CD14-positive monocyte (primary cell): ENCODE measurements at regions not wholly inside any gene's neighbourhood (a gene's known extent, or its start where the extent isn't known, plus 50 kb on each side); places are given as distances from the start of the nearest gene placed in this dataset.

Experiments used
- DNase-seq, 3 donors: peaks; one replicate each; pipeline ENCODE4 v3.0.0-alpha.2; 2011 to 2022
- H2AFZ ChIP-seq: 2 replicates; pipeline ENCODE4 v1.6.0; 2012; ENCODE audit warnings: mild to moderate bottlenecking, low read depth, low read length, inconsistent platforms; ENCODE audit not compliant: insufficient read depth, poor library complexity, severe bottlenecking
- H3K27ac ChIP-seq, 2 donors: 1 replicate in 1 of 2; 2 replicates in 1 of 2; pipeline ENCODE4 v1.5.1; 2012 to 2013; ENCODE audit warnings: low read length in 2 of 2, control low read depth in 1 of 2, inconsistent platforms in 1 of 2, low read depth in 1 of 2, mild to moderate bottlenecking in 1 of 2
- H3K27me3 ChIP-seq, 2 donors: one replicate each; pipeline versions ENCODE4 v1.6.0 to v1.6.1; 2011 to 2013; ENCODE audit warnings: low read length in 2 of 2; ENCODE audit not compliant: control insufficient read depth in 2 of 2, insufficient read depth in 2 of 2
- H3K36me3 ChIP-seq, 2 donors: replicated peaks in 1 of 2; 1 replicate in 1 of 2; 2 replicates in 1 of 2; pipeline versions ENCODE4 v1.5.1 to v1.6.1; 2012 to 2013; ENCODE audit warnings: low read length in 2 of 2, control low read depth in 1 of 2, inconsistent platforms in 1 of 2, mild to moderate bottlenecking in 1 of 2; ENCODE audit not compliant: insufficient read depth in 2 of 2, control insufficient read depth in 1 of 2
- H3K4me1 ChIP-seq, 2 donors: 1 replicate in 1 of 2; 2 replicates in 1 of 2; pipeline versions ENCODE4 v1.5.1 to v1.6.1; 2012 to 2013; ENCODE audit warnings: low read length in 2 of 2, control low read depth in 1 of 2, inconsistent platforms in 1 of 2, mild to moderate bottlenecking in 1 of 2, moderate library complexity in 1 of 2; ENCODE audit not compliant: insufficient read depth in 2 of 2, control insufficient read depth in 1 of 2
- H3K4me2 ChIP-seq: replicated peaks from 2 replicates; pipeline ENCODE3; 2012; ENCODE audit warnings: low read length, moderate library complexity, mild to moderate bottlenecking; ENCODE audit not compliant: poor library complexity, severe bottlenecking; ENCODE audit errors: extremely low read depth
- H3K4me3 ChIP-seq, 3 experiments: fragments of 200-600 bp in 1 of 3; sonication (generic) in 1 of 3; replicated peaks in 1 of 3; 1 replicate in 2 of 3; 2 replicates in 1 of 3; pipeline ENCODE4 v1.5.1; 2011 to 2013; ENCODE audit warnings: low read length in 3 of 3, mild to moderate bottlenecking in 3 of 3, control low read depth in 2 of 3, low read depth in 2 of 3, inconsistent platforms in 1 of 3, moderate library complexity in 1 of 3
- H3K79me2 ChIP-seq: 2 replicates; pipeline ENCODE4 v1.6.0; 2012; ENCODE audit warnings: mild to moderate bottlenecking, control low read depth, inconsistent platforms, low read length, moderate library complexity; ENCODE audit not compliant: insufficient read depth
- H3K9ac ChIP-seq: 2 replicates; pipeline ENCODE4 v1.6.0; 2017; ENCODE audit warnings: low read length, mild to moderate bottlenecking; ENCODE audit not compliant: insufficient read depth, poor library complexity, severe bottlenecking
- H3K9me3 ChIP-seq, 2 donors: replicated peaks in 1 of 2; 1 replicate in 1 of 2; 2 replicates in 1 of 2; pipeline versions ENCODE4 v1.5.1 to v1.6.1; 2012 to 2013; ENCODE audit warnings: low read length in 2 of 2, control low read depth in 1 of 2; ENCODE audit not compliant: control insufficient read depth in 1 of 2, insufficient read depth in 1 of 2
- H4K20me1 ChIP-seq: 2 replicates; pipeline ENCODE4 v1.6.0; 2012; ENCODE audit warnings: mild to moderate bottlenecking, low read length, control low read depth, moderate library complexity; ENCODE audit not compliant: insufficient read depth
- H3K27ac Mint-ChIP-seq, 7 donors: one replicate each; pipeline ENCODE4 v1.8.0; 2020; ENCODE audit warnings: mild to moderate bottlenecking in 7 of 7, mixed read lengths in 7 of 7, moderate library complexity in 6 of 7, inconsistent platforms in 2 of 7
- H3K27me3 Mint-ChIP-seq, 3 donors: one replicate each; pipeline ENCODE4 v1.8.0; 2021 to 2022; ENCODE audit warnings: low read depth in 3 of 3, mild to moderate bottlenecking in 3 of 3, mixed read lengths in 3 of 3, moderate library complexity in 3 of 3, inconsistent platforms in 1 of 3
- H3K36me3 Mint-ChIP-seq, 2 donors: one replicate each; pipeline ENCODE4 v1.8.0; 2020; ENCODE audit warnings: mixed read lengths in 2 of 2, inconsistent platforms in 1 of 2, mild to moderate bottlenecking in 1 of 2
- H3K4me1 Mint-ChIP-seq: one replicate; pipeline ENCODE4 v1.8.0; 2020; ENCODE audit warnings: mild to moderate bottlenecking, mixed read lengths
- H3K4me3 Mint-ChIP-seq, 2 donors: one replicate each; pipeline ENCODE4 v1.8.0; 2020; ENCODE audit warnings: mild to moderate bottlenecking in 2 of 2, mixed read lengths in 2 of 2, moderate library complexity in 1 of 2
- H3K9me3 Mint-ChIP-seq, 7 donors: one replicate each; pipeline ENCODE4 v1.8.0; 2020 to 2022; ENCODE audit warnings: mixed read lengths in 7 of 7, mild to moderate bottlenecking in 6 of 7, moderate library complexity in 6 of 7, inconsistent platforms in 2 of 7
- CTCF ChIP-seq: fragments of 200-600 bp; IDR thresholded peaks from one replicate; pipeline ENCODE4 v1.8.0; 2022; ENCODE audit warnings: antibody characterized with exemption, mild to moderate bottlenecking
- WGBS: methylation state at CpG from one replicate; pipeline ENCODE4 v1.1.5; 2013; ENCODE audit warnings: missing lambda C conversion rate; ENCODE audit not compliant: insufficient coverage; 5-methylcytosine and 5-hydroxymethylcytosine counted together
- intact Hi-C, 2 donors: fragments of 100-400 bp; cut with micrococcal nuclease; formaldehyde crosslinking; loops; one replicate each; pipeline versions ENCODE4 v1.15.0 to v1.15.1; 2023

DNA sequence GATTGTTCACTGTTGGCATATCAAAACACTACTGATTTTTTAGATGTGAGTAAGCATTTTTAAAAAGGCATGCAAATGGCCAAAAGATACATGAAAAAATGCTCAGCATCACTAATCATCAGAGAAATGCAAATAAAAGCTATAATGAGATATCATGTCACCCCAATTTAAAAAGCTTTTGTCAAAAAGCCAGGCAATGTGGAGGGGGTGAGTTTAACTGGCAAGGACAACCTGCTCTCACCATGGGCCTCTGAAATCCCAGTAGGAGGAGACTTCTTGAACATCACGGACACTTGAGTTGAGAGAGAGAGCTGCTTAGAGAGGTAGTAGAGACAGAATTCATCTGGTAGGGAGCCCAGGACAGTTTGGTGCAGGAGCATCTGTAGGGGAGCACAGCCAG is 347.1 kb upstream of the MPDZ start:
- whole genome bisulfite sequencing: 100% methylated on average over 1 of the region's 1 CpG
- no peak overlapping the region for H2AFZ ChIP-seq
- no peak overlapping the region for H3K4me3 Mint-ChIP-seq
- DNase-seq: no peak
- H3K27ac Mint-ChIP-seq: no peak overlapping the region
- no peak overlapping the region for H3K9ac ChIP-seq
- H3K4me2 ChIP-seq: no peak overlapping the region
- H3K36me3 Mint-ChIP-seq: no peaks in the 10 kb centered on the region
- peaks cover 2 to 19% (median 10%) of the 10 kb centered on the region in 7 donors for H3K9me3 Mint-ChIP-seq
- intact Hi-C loops: no loop called here
- no peak overlapping the region for H3K4me3 ChIP-seq
- no peaks in the 10 kb centered on the region for H3K4me1 Mint-ChIP-seq
- H3K79me2 ChIP-seq: no peaks in the 10 kb centered on the region
- no peaks in the 10 kb centered on the region for H4K20me1 ChIP-seq
- H3K27ac ChIP-seq: no peak overlapping the region
- no peaks in the 10 kb centered on the region for H3K27me3 ChIP-seq
- H3K4me1 ChIP-seq: no peaks in the 10 kb centered on the region
- H3K36me3 ChIP-seq: no peaks in the 10 kb centered on the region
- TF ChIP-seq CTCF: no peak
- peaks cover 9 to 13% of the 10 kb centered on the region in 2 donors for H3K9me3 ChIP-seq
- no peaks in the 10 kb centered on the region for H3K27me3 Mint-ChIP-seq

GRCh38 chr9:13621872-13622564 is 342.5 kb upstream of the MPDZ start:
- Histone ChIP-seq H2AFZ (no peak overlapping the region), H3K4me2 (no peak overlapping the region), H3K79me2 (no peaks in the 10 kb centered on the region), H3K27me3 (no peaks in the 10 kb centered on the region), H3K4me1 (no peaks in the 10 kb centered on the region), H3K9ac (no peak overlapping the region), H3K36me3 (no peaks in the 10 kb centered on the region), H3K9me3 (peaks cover under 1 to 5% of the 10 kb centered on the region in 2 donors), H4K20me1 (no peaks in the 10 kb centered on the region), H3K4me3 (no peak overlapping the region), H3K27ac (no peak overlapping the region)
- no peak for DNase-seq
- Mint-ChIP-seq H3K27me3 (peaks cover 0 to 2% (median 0%) of the 10 kb centered on the region in 3 donors), H3K36me3 (no peaks in the 10 kb centered on the region), H3K27ac (no peak overlapping the region), H3K4me1 (no peaks in the 10 kb centered on the region), H3K9me3 (peaks cover 0 to 7% (median 3%) of the 10 kb centered on the region in 7 donors), H3K4me3 (no peak overlapping the region)
- no peak for TF ChIP-seq CTCF
- intact Hi-C loops: no loop called here
- no CpG with 5 or more reads among the region's 6 CpGs for WGBS
